HCT116 (cell line): ENCODE measurements at regions not wholly inside any gene's neighbourhood (a gene's known extent, or its start where the extent isn't known, plus 50 kb on each side); places are given as distances from the start of the nearest gene placed in this dataset.

Source experiments
- ATAC-seq: fragments of 200-7000 bp; cut with Tn5 transposase; 2 replicates; pipeline ENCODE4 v1.9.1; 2020; ENCODE audit warnings: mild to moderate bottlenecking, moderate library complexity
- BruUV-seq: library from RNA; stranded (reverse); fragments of 400-500 nt; replicated peaks from 2 replicates; lab custom pipeline; 2021; lab: Mats Ljungman, UMichigan
- CTCF ChIA-PET: fragments of 300-600 bp; sonication (Branson Sonifier 250); formaldehyde crosslinking; loops from one replicate; lab custom pipeline; 2021; ENCODE audit warnings: antibody characterized with exemption; lab: Charles Lee
- POLR2A ChIA-PET: fragments of 300-600, 350-600 bp; sonication (Branson Sonifier 250); formaldehyde crosslinking; loops from one replicate; lab custom pipeline; 2021; ENCODE audit warnings: antibody characterized with exemption; lab: Charles Lee
- RAD21 ChIA-PET, 2 experiments: fragments of 300-600 bp; sonication (Branson Sonifier 250); formaldehyde crosslinking; loops; one replicate each; lab custom pipeline; 2023; ENCODE audit warnings: low total read pairs in 2 of 2; ENCODE audit not compliant: uncharacterized antibody in 2 of 2, unreplicated experiment in 2 of 2, low non-redundant PET in 1 of 2; lab: Charles Lee
- DNase-seq: peaks from one replicate; pipeline ENCODE4 v3.0.0-alpha.2; 2010; ENCODE audit warnings: low read depth, low spot score
- H2AFZ ChIP-seq: fragments of 200-600 bp; shearing (Covaris generic), sonication (generic); 2 replicates; pipeline ENCODE4 v1.6.1; 2017; ENCODE audit warnings: low read depth, mixed run types, mixed read lengths, antibody characterized with exemption, low read length; ENCODE audit not compliant: poor library complexity, severe bottlenecking
- H3K27ac ChIP-seq: 2 replicates; pipeline ENCODE4 v1.5.1; 2012; ENCODE audit warnings: low read depth, low read length
- H3K27me3 ChIP-seq: fragments of 200-600 bp; sonication (generic); 2 replicates; pipeline ENCODE4 v1.6.1; 2016; ENCODE audit warnings: mixed run types, low read length, mixed read lengths; ENCODE audit not compliant: insufficient read depth
- H3K36me3 ChIP-seq, 2 experiments: fragments of 200-500 bp in 1 of 2; fragments of 200-600 bp in 1 of 2; sonication (Bioruptor generic) in 1 of 2; sonication (generic) in 1 of 2; 2 replicates each; pipeline versions ENCODE4 v1.5.1 to v1.6.1; 2014 to 2016; ENCODE audit warnings: low read length in 2 of 2, inconsistent platforms in 1 of 2, mixed read lengths in 1 of 2, mixed run types in 1 of 2; ENCODE audit not compliant: insufficient read depth in 2 of 2, control insufficient read depth in 1 of 2
- H3K4me1 ChIP-seq, 2 experiments: fragments of 200-600 bp in 1 of 2; sonication (generic) in 1 of 2; 2 replicates each; pipeline versions ENCODE4 v1.5.1 to v1.6.1; 2012 to 2017; ENCODE audit warnings: low read length in 2 of 2, inconsistent platforms in 1 of 2, mild to moderate bottlenecking in 1 of 2, mixed read lengths in 1 of 2, mixed run types in 1 of 2, moderate library complexity in 1 of 2; ENCODE audit not compliant: insufficient read depth in 2 of 2, control insufficient read depth in 1 of 2
- H3K4me2 ChIP-seq: fragments of 200-600 bp; sonication (generic); 2 replicates; pipeline ENCODE4 v1.6.1; 2017; ENCODE audit warnings: mixed run types, low read length, mixed read lengths
- H3K4me3 ChIP-seq, 2 experiments: fragments of 200-600 bp in 1 of 2; sonication (generic) in 1 of 2; replicated peaks in 1 of 2; 2 replicates each; pipeline ENCODE4 v1.5.1; 2011 to 2016; ENCODE audit warnings: low read length in 2 of 2, control low read depth in 1 of 2, low read depth in 1 of 2, mild to moderate bottlenecking in 1 of 2, mixed read lengths in 1 of 2, mixed run types in 1 of 2
- H3K79me2 ChIP-seq: fragments of 200-600 bp; sonication (generic); 2 replicates; pipeline ENCODE4 v1.6.1; 2017; ENCODE audit warnings: mild to moderate bottlenecking, mixed run types, low read length, moderate library complexity, mixed read lengths; ENCODE audit not compliant: insufficient read depth
- H3K9ac ChIP-seq: fragments of 200-600 bp; sonication (generic); 2 replicates; pipeline ENCODE4 v1.6.1; 2016; ENCODE audit warnings: low read length, mixed read lengths
- H3K9me2 ChIP-seq: fragments of 200-600 bp; sonication (generic), shearing (Covaris generic); 2 replicates; pipeline ENCODE4 v1.6.1; 2017; ENCODE audit warnings: mixed run types, mild to moderate bottlenecking, moderate library complexity; ENCODE audit not compliant: insufficient read depth
- H3K9me3 ChIP-seq, 2 experiments: fragments of 200-500 bp in 1 of 2; fragments of 200-600 bp in 1 of 2; sonication (Bioruptor generic) in 1 of 2; sonication (generic) in 1 of 2; 2 replicates each; pipeline ENCODE4 v1.6.1; 2014 to 2017; ENCODE audit warnings: low read length in 2 of 2, mixed read lengths in 2 of 2, inconsistent platforms in 1 of 2, low read depth in 1 of 2, mild to moderate bottlenecking in 1 of 2, mixed run types in 1 of 2, moderate library complexity in 1 of 2; ENCODE audit not compliant: control insufficient read depth in 1 of 2, insufficient read depth in 1 of 2
- H4K20me1 ChIP-seq: fragments of 200-600 bp; sonication (generic), shearing (Covaris generic); 2 replicates; pipeline ENCODE4 v1.6.1; 2017; ENCODE audit warnings: mixed run types, mild to moderate bottlenecking, moderate library complexity; ENCODE audit not compliant: insufficient read depth
- CBX3 ChIP-seq: IDR thresholded peaks from 2 replicates; pipeline ENCODE4 v1.6.1; 2012; ENCODE audit warnings: low read depth
- CEBPB ChIP-seq: IDR thresholded peaks from 2 replicates; pipeline ENCODE4 v1.6.1; 2012; ENCODE audit warnings: low read depth
- EZH2phosphoT487 ChIP-seq: fragments of 200-600 bp; IDR thresholded peaks from 2 replicates; pipeline ENCODE4 v1.6.1; 2018; ENCODE audit warnings: antibody characterized with exemption, borderline replicate concordance
- POLR2A ChIP-seq: IDR thresholded peaks from 2 replicates; pipeline ENCODE4 v1.7.0; 2011; ENCODE audit warnings: borderline replicate concordance; ENCODE audit not compliant: insufficient read depth, insufficient read length; ENCODE audit errors: extremely low read depth
- POLR2AphosphoS5 ChIP-seq: IDR thresholded peaks from 2 replicates; pipeline ENCODE4 v1.6.1; 2011; ENCODE audit warnings: mild to moderate bottlenecking, low read depth, low read length, moderate library complexity
- SIN3A ChIP-seq: IDR thresholded peaks from 2 replicates; pipeline ENCODE4 v1.6.1; 2012; ENCODE audit warnings: low read depth
- SP1 ChIP-seq: IDR thresholded peaks from 2 replicates; pipeline ENCODE4 v1.6.1; 2012; ENCODE audit warnings: low read depth
- YY1 ChIP-seq: IDR thresholded peaks from 2 replicates; pipeline ENCODE4 v1.6.1; 2011; ENCODE audit warnings: low read length, low read depth, moderate library complexity, mild to moderate bottlenecking; ENCODE audit not compliant: insufficient replicate concordance; ENCODE audit errors: extremely low read depth
- ZFX ChIP-seq: fragments of 450-650 bp; IDR thresholded peaks from 2 replicates; pipeline ENCODE4 v1.6.1; 2017
- intact Hi-C: fragments of 100-400 bp; cut with micrococcal nuclease; formaldehyde crosslinking; loops from 2 replicates; pipeline ENCODE4 v1.10.0; 2022

DNA sequence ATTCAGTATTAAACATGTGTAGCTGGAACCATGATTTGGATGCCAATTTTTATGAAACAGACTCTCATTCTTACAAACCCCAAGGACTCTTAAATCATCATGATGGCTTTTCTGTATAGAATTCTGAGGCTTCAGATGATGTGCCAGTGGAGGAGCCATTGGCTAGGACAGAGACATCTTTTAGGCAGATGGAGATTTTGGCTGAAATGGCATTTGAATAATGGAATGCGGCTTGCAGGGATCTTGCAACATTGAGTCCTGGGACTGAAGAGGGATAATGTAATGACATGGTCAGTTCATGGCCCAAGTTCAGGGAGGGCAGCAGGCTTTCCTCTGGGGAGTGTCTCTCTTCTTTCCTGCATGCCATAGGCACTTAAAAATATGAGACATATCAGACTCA, 172.4 kb downstream of the ABCA8 start:
- Histone ChIP-seq H4K20me1 (no peaks in the 10 kb centered on the region), H3K4me2 (no peak overlapping the region), H3K27ac (no peak overlapping the region), H3K79me2 (no peaks in the 10 kb centered on the region), H3K9me2 (no peaks in the 10 kb centered on the region), H3K9ac (no peak overlapping the region), H3K36me3 (no peaks in the 10 kb centered on the region), H3K4me3 (no peak overlapping the region)
- DNase-seq (no peak), ATAC-seq (no peak)
- RAD21 ChIA-PET = no interaction called here
- CTCF ChIA-PET = no interaction called here
- TF ChIP-seq YY1 = no peak
- no peak for TF ChIP-seq EZH2phosphoT487
- TF ChIP-seq ZFX = no peak
- TF ChIP-seq POLR2AphosphoS5 = no peak
- TF ChIP-seq, all 23 proteins: peak for 0
- H2AFZ ChIP-seq = no peak overlapping the region
- POLR2A ChIA-PET = no interaction called here
- no peaks in the 10 kb centered on the region for H3K27me3 ChIP-seq
- H3K9me3 ChIP-seq = no peaks in the 10 kb centered on the region
- intact Hi-C loops = no loop called here
- H3K4me1 ChIP-seq = no peaks in the 10 kb centered on the region; a peak in 1 of 4 replicates
- BruUV-seq = no TSS peak

DNA sequence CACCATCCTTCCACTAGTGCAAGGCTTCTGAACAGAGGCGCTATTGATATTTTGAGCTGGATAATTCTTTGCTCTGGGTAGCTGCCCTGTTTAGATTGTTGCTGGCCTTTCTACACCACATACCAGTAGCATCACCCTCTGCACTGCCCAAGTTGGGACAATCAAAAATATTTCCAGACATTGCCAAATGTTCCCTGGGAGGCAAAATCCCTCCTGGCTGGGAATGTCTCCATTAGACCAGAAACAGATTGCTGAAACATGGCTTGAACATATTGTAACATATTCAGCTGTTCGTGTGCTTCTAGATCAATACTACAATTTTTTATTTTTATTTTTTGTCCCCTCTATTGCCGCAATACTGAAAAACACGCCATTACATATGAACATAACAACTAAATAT, 174.6 kb downstream of the ABCA8 start:
- no peak for DNase-seq
- Histone ChIP-seq H3K4me2 (no peak overlapping the region), H3K27ac (no peak overlapping the region), H3K27me3 (no peaks in the 10 kb centered on the region), H3K79me2 (no peaks in the 10 kb centered on the region), H3K9me3 (no peaks in the 10 kb centered on the region), H4K20me1 (no peaks in the 10 kb centered on the region), H3K9ac (no peak overlapping the region), H3K36me3 (no peaks in the 10 kb centered on the region), H2AFZ (no peak overlapping the region)
- CTCF ChIA-PET = interaction anchor here (1.2 to 2.5 kb wide), 2 partner anchors 126 to 467 kb away, joined by 5 to 10 read pairs; no protein-coding TSS in a partner anchor
- intact Hi-C loops = no loop called here
- ATAC-seq = no peak
- TF ChIP-seq CBX3 (no peak), POLR2A (no peak), SIN3A (no peak), CEBPB (no peak), SP1 (no peak)
- TF ChIP-seq, all 23 proteins: peak for 0
- Histone ChIP-seq H3K4me1 (no peaks in the 10 kb centered on the region; a peak in 1 of 4 replicates), H3K9me2 (no peaks in the 10 kb centered on the region), H3K4me3 (no peak overlapping the region)
- POLR2A ChIA-PET = no interaction called here
- RAD21 ChIA-PET = no interaction called here
- no TSS peak for BruUV-seq
